ENCODE measurements at regions not wholly inside any gene's neighbourhood (a gene's known extent, or its start where the extent isn't known, plus 50 kb on each side); places are given as distances from the start of the nearest gene placed in this dataset.
"Not testable (repeated sequence)": the region's sequence is repeated elsewhere in the genome, so short reads cannot be mapped to it uniquely, and the experiment has no call there.

GRCh38 chr3:138890555-138891187, 55.9 kb upstream of the PIK3CB start:
- peak; percentile 24 for DNase-seq

GRCh38 chr3:138889792-138890191, 55.1 kb upstream of the PIK3CB start:
- DNase-seq = no peak

GRCh38 chr3:138888560-138888959, 53.8 kb upstream of the PIK3CB start:
- DNase-seq = no peak

GRCh38 chr3:138886096-138886495, 51.4 kb upstream of the PIK3CB start:
- not testable (repeated sequence) for DNase-seq
